Endometrial microvascular endothelial cells (primary cell): ENCODE measurements at regions not wholly inside any gene's neighbourhood (a gene's known extent, or its start where the extent isn't known, plus 50 kb on each side); places are given as distances from the start of the nearest gene placed in this dataset.
"Not testable (repeated sequence)": the region's sequence is repeated elsewhere in the genome, so short reads cannot be mapped to it uniquely, and the experiment has no call there.

Source experiments
- in situ Hi-C: cut with HindIII; loops from 2 replicates; pipeline ENCODE4 v1.10.0; 2017; ENCODE audit warnings: low sequenced_read_pairs, low pct_unique_long_range_greater_than_20kb; ENCODE audit errors: inconsistent ontology term

DNA sequence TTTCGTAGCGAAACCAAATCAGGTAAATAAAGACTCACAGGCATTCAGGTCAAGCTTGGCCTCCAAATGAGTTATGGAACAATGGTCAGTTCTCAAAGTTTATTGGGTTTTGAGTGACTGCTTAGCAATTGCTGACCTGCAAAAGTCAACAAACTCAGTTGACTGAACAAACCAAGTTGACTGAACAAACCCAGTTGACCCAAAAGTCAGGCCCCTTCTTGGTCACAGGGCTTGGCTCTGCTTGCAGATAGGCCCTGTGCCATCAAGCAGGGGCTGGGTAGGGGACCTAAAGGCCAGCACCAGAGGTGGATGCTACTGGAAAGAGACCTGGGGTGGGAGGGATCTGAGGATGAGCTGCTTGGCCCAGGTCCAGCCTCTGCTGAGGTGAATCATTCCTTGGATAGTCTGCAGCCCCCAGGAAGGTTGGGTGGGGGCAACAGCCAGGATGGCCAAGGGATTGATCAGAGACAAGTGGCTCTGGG lies 64.6 kb downstream of the GADD45G start:
- in situ Hi-C loops = no loop called here

GRCh38 chr9:89670114-89670513 lies 65.3 kb downstream of the GADD45G start:
- in situ Hi-C loops = no loop called here

DNA sequence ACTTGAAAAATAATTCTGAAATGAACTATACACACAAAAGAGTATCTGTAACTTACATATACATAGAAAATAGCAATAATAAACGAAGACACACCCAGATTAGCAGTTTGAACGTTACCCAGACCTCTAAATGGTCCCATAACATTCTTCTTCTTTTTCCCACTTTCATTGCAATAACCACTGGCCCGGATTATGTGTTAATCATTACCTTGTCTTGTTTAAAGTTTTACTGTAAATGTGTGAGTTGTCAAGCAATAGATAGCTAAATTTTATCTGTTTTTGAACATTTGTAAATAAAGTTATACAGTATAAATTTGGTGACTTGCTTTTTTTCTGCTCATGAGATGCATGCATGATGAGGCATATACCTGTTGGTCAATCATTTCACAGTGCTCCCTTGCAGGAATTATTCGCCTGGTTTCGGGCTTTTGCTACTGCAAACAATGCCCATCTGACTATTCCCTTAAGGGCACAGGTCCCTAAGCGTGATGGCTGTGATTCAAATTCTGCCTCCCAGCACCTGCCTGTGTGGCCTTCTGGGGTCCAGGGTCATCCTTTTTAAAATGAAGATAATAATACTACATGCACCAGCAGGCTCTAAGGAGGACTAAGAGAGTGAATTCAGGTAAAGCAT lies 66.1 kb downstream of the GADD45G start:
- in situ Hi-C loops = no loop called here

DNA sequence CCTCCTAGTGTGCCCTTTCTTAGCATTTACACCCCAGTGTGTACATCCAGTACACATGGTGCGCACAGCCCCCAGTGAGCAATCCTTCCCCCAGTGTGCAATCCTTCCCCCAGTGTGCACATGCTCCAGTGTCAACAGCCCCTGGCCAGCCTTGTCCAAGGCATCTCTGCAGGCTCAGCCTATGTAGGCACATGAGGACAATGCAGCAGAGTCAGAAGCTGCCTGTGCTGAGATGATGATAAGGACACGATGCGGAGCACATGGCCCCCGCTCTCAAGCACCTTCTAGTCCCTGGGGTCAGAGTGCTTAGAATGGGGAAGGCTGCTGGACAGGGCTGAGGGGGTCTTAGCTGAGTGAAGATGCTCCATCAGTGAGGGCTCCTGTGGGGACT lies 69.8 kb downstream of the GADD45G start:
- in situ Hi-C loops = no loop called here

- in situ Hi-C loops = no loop called here
These were observed 70.4 kb downstream of the GADD45G start for GRCh38 chr9:89675058-89675742.

GRCh38 chr9:89676281-89676680 lies 71.5 kb downstream of the GADD45G start:
- in situ Hi-C loops = no loop called here

GRCh38 chr9:89677702-89678395 lies 73.0 kb downstream of the GADD45G start:
- in situ Hi-C loops = no loop called here

DNA sequence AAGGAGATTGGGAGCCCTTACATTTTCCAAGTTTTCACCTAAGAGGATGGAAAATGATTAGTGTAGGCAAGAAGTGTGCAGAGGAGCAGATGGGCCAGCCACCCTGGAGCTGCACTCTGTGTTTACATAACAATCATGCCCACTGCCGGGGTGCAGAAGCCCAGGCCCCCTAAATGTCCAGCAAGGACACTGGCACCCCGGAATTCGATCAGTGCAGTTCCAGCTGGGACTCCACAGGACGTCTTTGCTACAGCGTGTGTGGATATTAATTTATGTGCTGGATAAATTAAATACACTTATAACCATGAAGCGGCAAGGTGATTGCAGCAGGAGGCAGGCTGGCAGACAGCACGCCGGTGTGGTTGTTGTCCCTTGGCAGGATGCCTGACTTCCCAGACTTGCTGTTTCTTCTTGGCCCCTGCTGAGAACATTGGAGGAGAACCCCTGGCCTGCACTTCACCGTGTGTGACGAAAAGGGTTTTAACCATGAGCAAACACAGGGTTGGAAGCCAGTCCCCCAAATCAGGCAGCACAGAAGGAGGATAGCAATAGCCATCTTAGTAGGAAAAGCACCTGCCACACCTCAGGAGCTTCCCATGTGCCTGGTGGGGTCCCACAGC lies 73.7 kb downstream of the GADD45G start:
- in situ Hi-C loops = no loop called here

DNA sequence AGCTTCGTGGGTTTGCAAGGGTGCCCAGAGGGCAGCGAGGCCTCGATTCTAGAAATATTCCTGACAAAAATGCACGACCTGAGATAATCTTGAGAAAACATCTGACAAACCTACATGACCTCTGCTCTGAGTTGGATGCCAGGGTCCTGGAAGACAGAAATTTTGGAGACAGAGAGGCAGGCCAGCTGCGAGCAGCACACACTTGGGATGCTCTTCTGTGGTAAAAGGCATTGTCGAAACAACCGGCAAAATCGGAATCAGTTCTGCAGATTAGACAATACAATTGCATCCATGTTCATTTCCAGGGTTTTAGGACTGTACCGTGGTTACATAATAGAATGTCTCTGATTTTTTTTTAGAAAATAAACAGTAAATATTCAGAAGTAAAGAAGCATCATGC lies 74.2 kb downstream of the GADD45G start:
- in situ Hi-C loops = no loop called here

DNA sequence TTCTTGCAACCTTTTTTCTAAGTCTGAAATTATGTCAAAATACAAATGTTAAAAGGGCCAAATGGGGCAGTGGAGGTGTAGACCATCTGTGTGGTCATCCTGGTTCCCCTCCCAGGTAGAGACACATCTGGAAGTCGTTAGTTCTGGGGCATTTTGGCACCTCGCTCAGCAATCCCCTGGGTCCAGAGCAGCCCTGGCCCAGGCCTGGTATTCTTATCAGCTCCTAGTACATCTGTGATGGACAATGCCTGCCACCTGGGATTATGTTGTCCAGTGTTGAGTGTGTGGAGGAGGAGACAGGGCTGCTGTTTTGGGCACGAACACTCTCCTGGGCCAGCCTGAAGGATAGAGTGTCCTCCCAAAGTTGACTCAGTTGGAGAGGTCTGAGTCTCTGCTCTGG lies 74.8 kb downstream of the GADD45G start:
- in situ Hi-C loops = no loop called here

DNA sequence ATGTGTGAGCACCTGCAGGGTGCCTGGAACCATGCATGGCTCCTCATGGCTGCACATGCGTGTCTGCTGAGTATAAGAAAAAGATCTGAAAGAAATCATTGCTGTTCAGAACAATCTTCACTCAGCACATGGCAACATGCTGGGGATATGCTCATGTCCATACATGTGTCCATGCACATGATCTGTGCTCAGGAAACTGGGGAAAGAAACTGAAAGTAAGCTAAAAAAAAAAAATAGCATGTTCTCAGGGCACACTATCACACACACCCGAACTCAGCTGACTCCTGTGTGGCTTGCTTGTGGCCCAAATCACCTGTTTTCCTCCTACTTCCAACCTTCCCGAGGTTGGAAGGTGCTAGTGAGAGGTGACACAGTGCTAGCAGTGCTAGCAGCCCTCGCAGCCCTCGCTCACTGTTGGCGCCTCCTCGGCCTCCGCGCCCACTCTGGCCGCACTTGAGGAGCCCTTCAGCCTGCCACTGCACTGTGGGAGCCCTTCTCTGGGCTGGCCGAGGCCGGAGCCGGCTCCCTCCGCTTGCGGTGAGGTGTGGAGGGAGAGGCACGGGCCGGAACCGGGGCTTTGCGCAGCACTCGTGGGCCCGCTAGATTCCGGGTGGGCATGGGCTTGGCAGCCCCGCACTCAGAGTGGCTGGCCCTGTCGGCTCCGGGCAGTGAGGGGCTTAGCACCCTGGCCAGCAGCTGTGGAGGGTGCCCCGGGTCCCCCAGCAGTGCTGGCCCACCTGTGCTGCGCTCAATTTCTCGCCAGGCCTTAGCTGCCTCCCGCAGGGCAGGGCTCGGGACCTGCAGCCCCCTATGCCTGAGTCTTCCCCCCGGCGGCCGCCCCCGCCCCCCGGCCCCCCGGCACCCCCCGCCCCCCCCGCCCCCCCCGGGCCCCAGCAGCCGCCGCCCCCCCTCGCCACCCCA lies 76.0 kb downstream of the GADD45G start:
- in situ Hi-C loops = no loop called here

GRCh38 chr9:89681468-89681859 lies 76.7 kb downstream of the GADD45G start:
- in situ Hi-C loops = not testable (repeated sequence)

DNA sequence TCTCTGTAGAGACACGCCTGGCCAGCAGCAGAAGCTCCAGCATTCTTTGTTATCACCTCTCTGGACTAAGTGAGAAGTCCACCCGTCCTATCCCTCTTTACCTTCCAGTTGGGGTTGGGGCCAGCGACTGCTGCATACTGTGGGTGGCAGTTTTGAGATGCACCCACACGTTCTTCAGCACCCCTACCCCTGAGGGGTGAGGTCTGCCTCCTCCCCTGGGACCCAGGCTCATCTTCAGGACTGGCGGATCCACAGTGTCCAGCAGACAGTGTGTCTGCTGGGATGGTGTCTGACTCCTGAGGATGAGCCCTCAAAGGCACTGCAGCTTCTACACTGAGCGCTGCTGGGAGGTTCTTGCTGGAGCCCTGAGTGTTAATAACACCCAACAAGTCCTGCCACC lies 78.8 kb downstream of the GADD45G start:
- in situ Hi-C loops = no loop called here

DNA sequence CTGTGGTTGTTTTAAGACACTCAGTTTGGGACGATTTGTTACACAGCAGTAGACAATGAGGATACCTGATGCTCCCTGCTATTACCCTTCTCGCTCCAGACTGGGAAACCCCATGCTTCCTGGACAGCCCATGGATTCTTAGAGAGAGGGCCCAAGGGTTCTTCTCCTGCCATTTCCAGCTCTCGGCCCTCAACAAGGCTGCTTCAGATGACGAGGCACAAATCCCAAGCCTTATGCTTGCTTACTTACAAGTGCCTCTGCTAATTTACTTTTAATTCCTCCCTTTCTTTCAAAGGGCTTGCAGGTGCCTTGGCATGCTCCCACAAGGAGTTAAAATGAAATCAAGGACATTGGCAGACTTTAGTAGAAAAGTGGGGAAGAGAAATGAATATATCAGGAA lies 79.4 kb downstream of the GADD45G start:
- in situ Hi-C loops = no loop called here

- in situ Hi-C loops = no loop called here
These were observed 80.3 kb downstream of the GADD45G start for GRCh38 chr9:89684912-89685636.

- in situ Hi-C loops = no loop called here
These were observed 80.9 kb downstream of the GADD45G start for GRCh38 chr9:89685698-89686097.

GRCh38 chr9:89686126-89686525 lies 81.3 kb downstream of the GADD45G start:
- in situ Hi-C loops = no loop called here

DNA sequence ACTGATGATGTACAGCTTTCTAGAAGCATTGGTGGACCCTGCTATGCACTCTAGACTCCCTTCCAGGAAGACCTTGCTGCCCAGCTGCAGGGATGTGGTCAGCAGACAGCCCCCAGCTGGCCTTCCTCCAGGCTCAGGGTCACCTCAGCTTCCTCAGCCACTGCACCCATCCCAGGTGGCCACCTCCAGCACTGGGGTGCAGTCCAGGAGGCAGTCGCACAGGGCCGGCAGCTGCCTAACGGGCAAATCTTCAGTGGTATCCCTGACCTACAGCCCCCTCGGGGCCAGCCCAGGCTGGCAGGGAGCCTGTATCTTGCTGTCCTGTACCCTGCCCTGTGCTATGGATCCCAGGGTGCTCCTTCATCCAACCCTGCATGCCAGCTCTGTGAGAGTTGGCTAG lies 81.8 kb downstream of the GADD45G start:
- in situ Hi-C loops = no loop called here
